DOHH2 (cell line): ENCODE measurements at regions not wholly inside any gene's neighbourhood (a gene's known extent, or its start where the extent isn't known, plus 50 kb on each side); places are given as distances from the start of the nearest gene placed in this dataset.

ENCODE experiments used
- H3F3A ChIP-seq: fragments of 200-600 bp; sonication (generic), shearing (Covaris generic); 2 replicates; pipeline ENCODE4 v1.6.0; 2016; ENCODE audit warnings: antibody characterized with exemption, mild to moderate bottlenecking; ENCODE audit not compliant: control insufficient read depth, insufficient read depth
- H3K27ac ChIP-seq: fragments of 200-600 bp; sonication (generic); 2 replicates; pipeline ENCODE4 v1.5.1; 2014; ENCODE audit warnings: low read depth, mild to moderate bottlenecking, low read length, moderate library complexity
- H3K27me3 ChIP-seq: fragments of 200-600 bp; sonication (generic); 2 replicates; pipeline ENCODE4 v1.6.1; 2014; ENCODE audit warnings: mild to moderate bottlenecking, low read length, mixed read lengths; ENCODE audit not compliant: control insufficient read depth
- H3K36me3 ChIP-seq: fragments of 200-600 bp; sonication (generic); 2 replicates; pipeline ENCODE4 v1.6.1; 2014; ENCODE audit warnings: mild to moderate bottlenecking, low read length, moderate library complexity, mixed read lengths; ENCODE audit not compliant: control insufficient read depth
- H3K4me1 ChIP-seq: fragments of 200-600 bp; sonication (generic); 2 replicates; pipeline ENCODE4 v1.6.1; 2014; ENCODE audit warnings: mild to moderate bottlenecking, low read length, mixed read lengths; ENCODE audit not compliant: control insufficient read depth
- H3K4me2 ChIP-seq: fragments of 200-600 bp; sonication (generic); 2 replicates; pipeline ENCODE4 v1.6.0; 2014; ENCODE audit warnings: mild to moderate bottlenecking, low read length, moderate library complexity
- H3K4me3 ChIP-seq: fragments of 200-600 bp; sonication (generic); 2 replicates; pipeline ENCODE4 v1.5.1; 2014; ENCODE audit warnings: mild to moderate bottlenecking, low read length, mixed read lengths
- H3K79me2 ChIP-seq: fragments of 200-600 bp; sonication (generic); 2 replicates; pipeline ENCODE4 v1.6.1; 2014; ENCODE audit warnings: mild to moderate bottlenecking, low read length, mixed read lengths; ENCODE audit not compliant: control insufficient read depth
- H3K9me2 ChIP-seq: fragments of 200-600 bp; sonication (generic); replicated peaks from 2 replicates; pipeline ENCODE4 v1.6.1; 2014; ENCODE audit warnings: mild to moderate bottlenecking, low read length, mixed read lengths; ENCODE audit not compliant: control insufficient read depth
- H3K9me3 ChIP-seq: fragments of 200-600 bp; sonication (generic); 2 replicates; pipeline ENCODE4 v1.6.1; 2014; ENCODE audit warnings: antibody characterized with exemption, low read length, mixed read lengths; ENCODE audit not compliant: control insufficient read depth, insufficient read depth
- H4K20me1 ChIP-seq: fragments of 200-600 bp; sonication (generic); 2 replicates; pipeline ENCODE4 v1.6.0; 2014; ENCODE audit warnings: low read depth, mild to moderate bottlenecking, antibody characterized with exemption, low read length, moderate library complexity; ENCODE audit not compliant: control insufficient read depth, insufficient read depth
- EZH2phosphoT487 ChIP-seq: fragments of 200-600 bp; sonication (generic); IDR thresholded peaks from 2 replicates; pipeline ENCODE4 v1.6.1; 2017; ENCODE audit warnings: borderline replicate concordance, mild to moderate bottlenecking, antibody characterized with exemption, low read length, moderate library complexity, mixed read lengths
- TF ChIP-seq, protein P1 (sequence below): fragments of 200-600 bp; sonication (generic); IDR thresholded peaks from one replicate; pipeline ENCODE4 v1.5.1; 2014; ENCODE audit warnings: antibody characterized with exemption, mild to moderate bottlenecking, low read depth, low read length; ENCODE audit not compliant: poor library complexity, severe bottlenecking

DNA sequence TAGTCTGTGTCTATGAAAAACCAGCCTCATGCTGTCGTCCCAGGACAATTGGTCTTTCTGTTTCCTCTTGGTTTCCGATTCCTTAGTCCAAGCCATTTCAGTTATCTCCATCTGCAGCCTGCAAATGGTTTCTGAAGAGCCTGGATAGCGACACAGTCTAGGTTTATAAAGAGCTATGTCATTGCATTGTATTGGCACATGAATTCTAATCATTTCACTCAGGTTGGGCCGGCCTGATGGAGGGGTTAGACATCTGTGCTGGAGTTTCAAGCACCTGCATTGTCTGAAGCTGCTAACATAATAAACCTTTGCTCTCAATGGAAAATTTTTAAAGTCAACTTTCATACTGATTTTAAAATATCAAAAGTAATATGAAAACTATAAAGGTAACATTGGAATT lies 232.6 kb upstream of the MAP3K7 start:
- no peak overlapping the region for H3K27ac ChIP-seq
- H3K27me3 ChIP-seq, result no peaks in the 10 kb centered on the region
- H3K4me1 ChIP-seq, result no peaks in the 10 kb centered on the region
- H3K4me3 ChIP-seq, result no peak overlapping the region
- H3K79me2 ChIP-seq, result no peaks in the 10 kb centered on the region
- H3K4me2 ChIP-seq, result no peak overlapping the region
- TF ChIP-seq EZH2phosphoT487, result no peak
- TF ChIP-seq, protein P1, sequence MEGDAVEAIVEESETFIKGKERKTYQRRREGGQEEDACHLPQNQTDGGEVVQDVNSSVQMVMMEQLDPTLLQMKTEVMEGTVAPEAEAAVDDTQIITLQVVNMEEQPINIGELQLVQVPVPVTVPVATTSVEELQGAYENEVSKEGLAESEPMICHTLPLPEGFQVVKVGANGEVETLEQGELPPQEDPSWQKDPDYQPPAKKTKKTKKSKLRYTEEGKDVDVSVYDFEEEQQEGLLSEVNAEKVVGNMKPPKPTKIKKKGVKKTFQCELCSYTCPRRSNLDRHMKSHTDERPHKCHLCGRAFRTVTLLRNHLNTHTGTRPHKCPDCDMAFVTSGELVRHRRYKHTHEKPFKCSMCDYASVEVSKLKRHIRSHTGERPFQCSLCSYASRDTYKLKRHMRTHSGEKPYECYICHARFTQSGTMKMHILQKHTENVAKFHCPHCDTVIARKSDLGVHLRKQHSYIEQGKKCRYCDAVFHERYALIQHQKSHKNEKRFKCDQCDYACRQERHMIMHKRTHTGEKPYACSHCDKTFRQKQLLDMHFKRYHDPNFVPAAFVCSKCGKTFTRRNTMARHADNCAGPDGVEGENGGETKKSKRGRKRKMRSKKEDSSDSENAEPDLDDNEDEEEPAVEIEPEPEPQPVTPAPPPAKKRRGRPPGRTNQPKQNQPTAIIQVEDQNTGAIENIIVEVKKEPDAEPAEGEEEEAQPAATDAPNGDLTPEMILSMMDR, result no peak
- H3K9me2 ChIP-seq, result no peaks in the 10 kb centered on the region
- no peaks in the 10 kb centered on the region for H3K36me3 ChIP-seq
- H3K9me3 ChIP-seq, result no peaks in the 10 kb centered on the region
- no peaks in the 10 kb centered on the region for H3F3A ChIP-seq
- H4K20me1 ChIP-seq, result no peaks in the 10 kb centered on the region

DNA sequence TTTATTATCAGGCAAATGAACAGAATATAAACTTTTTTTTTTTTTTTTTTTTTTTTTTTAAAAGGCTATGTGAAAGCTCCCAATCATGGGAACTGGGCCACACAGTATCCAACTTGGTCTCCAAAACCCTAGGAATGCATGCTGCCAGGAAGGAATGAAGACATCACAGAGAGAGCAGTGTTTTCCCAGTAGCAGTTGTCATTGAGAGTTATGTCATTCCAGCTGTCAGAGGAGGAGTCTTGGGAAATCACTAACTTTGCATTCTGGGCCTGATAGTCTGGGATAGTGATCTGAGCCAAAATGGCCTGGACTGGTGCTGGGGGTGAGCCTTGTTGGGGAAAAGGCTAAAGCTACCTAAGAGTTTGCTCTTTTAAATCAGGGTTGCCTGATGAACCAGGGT lies 231.3 kb upstream of the MAP3K7 start:
- H3K9me2 ChIP-seq, result no peaks in the 10 kb centered on the region

GRCh38 chr6:90816764-90817163 lies 229.9 kb upstream of the MAP3K7 start:
- Histone ChIP-seq H3K27me3 (no peaks in the 10 kb centered on the region), H3K36me3 (no peaks in the 10 kb centered on the region), H4K20me1 (no peaks in the 10 kb centered on the region), H3K27ac (no peak overlapping the region), H3K9me2 (no peaks in the 10 kb centered on the region), H3F3A (no peaks in the 10 kb centered on the region), H3K4me3 (no peak overlapping the region), H3K4me1 (no peaks in the 10 kb centered on the region), H3K79me2 (no peaks in the 10 kb centered on the region), H3K9me3 (no peaks in the 10 kb centered on the region), H3K4me2 (no peak overlapping the region)
- no peak for TF ChIP-seq EZH2phosphoT487
- TF ChIP-seq, protein P1, result no peak

More for the DNA sequence above, 231.3 kb upstream of the MAP3K7 start:
- TF ChIP-seq, protein P1, result no peak
- no peak for TF ChIP-seq EZH2phosphoT487
- Histone ChIP-seq H3K27ac (no peak overlapping the region), H3K4me3 (no peak overlapping the region), H3K9me3 (no peaks in the 10 kb centered on the region), H3K79me2 (no peaks in the 10 kb centered on the region), H4K20me1 (no peaks in the 10 kb centered on the region), H3K4me1 (no peaks in the 10 kb centered on the region), H3K27me3 (no peaks in the 10 kb centered on the region), H3F3A (no peaks in the 10 kb centered on the region), H3K4me2 (no peak overlapping the region), H3K36me3 (no peaks in the 10 kb centered on the region)
